PC-3 (cell line): ENCODE measurements at regions not wholly inside any gene's neighbourhood (a gene's known extent, or its start where the extent isn't known, plus 50 kb on each side); places are given as distances from the start of the nearest gene placed in this dataset.

Experiments
- ATAC-seq: fragments of 200-7000 bp; cut with Tn5 transposase; 2 replicates; pipeline ENCODE4 v1.9.1; 2020; ENCODE audit warnings: mild to moderate bottlenecking, moderate library complexity
- BruUV-seq: library from RNA; stranded (reverse); fragments of 400-500 nt; replicated peaks from 2 replicates; lab custom pipeline; 2021; lab: Mats Ljungman, UMichigan
- CTCF ChIA-PET: fragments of 300-600 bp; sonication (Branson Sonifier 250); formaldehyde crosslinking; loops from one replicate; lab custom pipeline; 2022; ENCODE audit warnings: antibody characterized with exemption; lab: Charles Lee
- POLR2A ChIA-PET: fragments of 300-600 bp; sonication (Branson Sonifier 250); formaldehyde crosslinking; loops from one replicate; lab custom pipeline; 2022; ENCODE audit warnings: antibody characterized with exemption; ENCODE audit not compliant: unreplicated experiment; lab: Charles Lee
- DNase-seq: peaks from one replicate; pipeline ENCODE4 v3.0.0-alpha.2; 2015
- H2AFZ ChIP-seq: fragments of 300-600 bp; sonication (generic); 2 replicates; pipeline ENCODE4 v1.6.0; 2016; ENCODE audit warnings: antibody characterized with exemption, low read length
- H3F3A ChIP-seq: fragments of 300-600 bp; sonication (generic); one replicate; pipeline ENCODE4 v1.6.0; 2017; ENCODE audit warnings: antibody characterized with exemption, low read length, control low read depth, mild to moderate bottlenecking; ENCODE audit not compliant: unreplicated experiment
- H3K27ac ChIP-seq: fragments of 300-600 bp; sonication (generic); 2 replicates; pipeline ENCODE4 v1.5.1; 2016; ENCODE audit warnings: mild to moderate bottlenecking, low read length
- H3K27me3 ChIP-seq: fragments of 300-600 bp; sonication (generic); 2 replicates; pipeline ENCODE4 v1.6.1; 2016; ENCODE audit warnings: low read length, mixed read lengths
- H3K36me3 ChIP-seq: fragments of 300-600 bp; sonication (generic); 2 replicates; pipeline ENCODE4 v1.6.1; 2016; ENCODE audit warnings: low read depth, mixed run types, low read length, mixed read lengths
- H3K4me1 ChIP-seq: fragments of 300-600 bp; sonication (generic); 2 replicates; pipeline ENCODE4 v1.5.1; 2016; ENCODE audit warnings: low read length; ENCODE audit not compliant: insufficient read depth
- H3K4me2 ChIP-seq: fragments of 300-600 bp; sonication (generic); 2 replicates; pipeline ENCODE4 v1.6.0; 2016; ENCODE audit warnings: low read length
- H3K4me3 ChIP-seq: fragments of 300-600 bp; sonication (generic); 2 replicates; pipeline ENCODE4 v1.5.1; 2016; ENCODE audit warnings: mild to moderate bottlenecking, low read length, mixed read lengths
- H3K79me2 ChIP-seq: fragments of 300-600 bp; sonication (generic); 2 replicates; pipeline ENCODE4 v1.6.1; 2017; ENCODE audit warnings: low read length, mixed read lengths
- H3K9ac ChIP-seq: fragments of 300-600 bp; sonication (generic); 2 replicates; pipeline ENCODE4 v1.6.0; 2016; ENCODE audit warnings: mild to moderate bottlenecking, low read length
- H3K9me2 ChIP-seq: fragments of 300-600 bp; sonication (generic); replicated peaks from 2 replicates; pipeline ENCODE4 v1.6.1; 2016; ENCODE audit warnings: mixed run types, low read length, mixed read lengths
- H3K9me3 ChIP-seq: fragments of 300-600 bp; sonication (generic); 2 replicates; pipeline ENCODE4 v1.6.1; 2016; ENCODE audit warnings: low read length, mixed read lengths
- H4K20me1 ChIP-seq: fragments of 300-600 bp; sonication (generic); 2 replicates; pipeline ENCODE4 v1.6.1; 2016; ENCODE audit warnings: low read length, mixed read lengths
- EZH2 ChIP-seq: fragments of 300-600 bp; sonication (generic); IDR thresholded peaks from one replicate; pipeline ENCODE4 v1.6.1; 2017; ENCODE audit warnings: antibody characterized with exemption, mild to moderate bottlenecking, low read length; ENCODE audit not compliant: unreplicated experiment
- EZH2phosphoT487 ChIP-seq: fragments of 300-600 bp; sonication (generic); IDR thresholded peaks from 2 replicates; pipeline ENCODE4 v1.6.1; 2018; ENCODE audit warnings: mild to moderate bottlenecking, antibody characterized with exemption, low read length, borderline replicate concordance
- intact Hi-C: fragments of 100-400 bp; cut with micrococcal nuclease; formaldehyde crosslinking; loops from 2 replicates; pipeline ENCODE4 v1.9.0; 2023
- TF ChIP-seq, protein P1 (sequence below): fragments of 300-600 bp; sonication (generic); conservative IDR thresholded peaks from 2 replicates; pipeline ENCODE4 v1.5.1; 2017; ENCODE audit warnings: antibody characterized with exemption, low read depth, mild to moderate bottlenecking, low read length

DNA sequence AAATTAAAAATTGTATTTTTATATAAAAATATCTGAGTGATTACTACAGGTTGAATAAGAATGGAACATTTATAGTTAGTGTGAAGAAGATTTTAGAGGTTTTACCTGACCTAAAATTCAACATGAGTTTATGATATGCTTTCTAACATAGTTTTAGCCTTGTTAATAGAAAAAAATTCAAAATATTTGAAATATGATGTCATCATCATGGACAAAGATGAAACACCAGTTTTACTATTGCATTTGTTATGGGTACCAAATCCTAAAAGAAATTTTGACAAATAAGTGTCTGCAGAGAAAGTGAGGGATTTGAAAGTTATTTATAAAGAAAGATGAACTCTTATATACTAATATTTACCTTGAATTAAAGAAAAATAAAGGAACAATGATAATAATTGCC lies 479.7 kb downstream of the TBC1D32 start:
- ChIA-PET CTCF (no interaction called here), POLR2A (interaction anchor here (0.6 kb wide), 1 partner anchor 1504 kb away, joined by 4 read pairs; no protein-coding TSS in a partner anchor)
- Histone ChIP-seq H2AFZ (no peak overlapping the region), H3K79me2 (no peaks in the 10 kb centered on the region), H3K9me3 (no peaks in the 10 kb centered on the region), H4K20me1 (no peaks in the 10 kb centered on the region), H3K4me3 (no peak overlapping the region), H3K9ac (no peak overlapping the region), H3K4me2 (no peak overlapping the region), H3K9me2 (no peaks in the 10 kb centered on the region), H3K27me3 (no peaks in the 10 kb centered on the region), H3K36me3 (no peaks in the 10 kb centered on the region), H3K27ac (no peak overlapping the region), H3K4me1 (no peaks in the 10 kb centered on the region), H3F3A (no peaks in the 10 kb centered on the region)
- DNase-seq (no peak), ATAC-seq (no peak)
- no peak for TF ChIP-seq EZH2phosphoT487
- TF ChIP-seq, protein P1, sequence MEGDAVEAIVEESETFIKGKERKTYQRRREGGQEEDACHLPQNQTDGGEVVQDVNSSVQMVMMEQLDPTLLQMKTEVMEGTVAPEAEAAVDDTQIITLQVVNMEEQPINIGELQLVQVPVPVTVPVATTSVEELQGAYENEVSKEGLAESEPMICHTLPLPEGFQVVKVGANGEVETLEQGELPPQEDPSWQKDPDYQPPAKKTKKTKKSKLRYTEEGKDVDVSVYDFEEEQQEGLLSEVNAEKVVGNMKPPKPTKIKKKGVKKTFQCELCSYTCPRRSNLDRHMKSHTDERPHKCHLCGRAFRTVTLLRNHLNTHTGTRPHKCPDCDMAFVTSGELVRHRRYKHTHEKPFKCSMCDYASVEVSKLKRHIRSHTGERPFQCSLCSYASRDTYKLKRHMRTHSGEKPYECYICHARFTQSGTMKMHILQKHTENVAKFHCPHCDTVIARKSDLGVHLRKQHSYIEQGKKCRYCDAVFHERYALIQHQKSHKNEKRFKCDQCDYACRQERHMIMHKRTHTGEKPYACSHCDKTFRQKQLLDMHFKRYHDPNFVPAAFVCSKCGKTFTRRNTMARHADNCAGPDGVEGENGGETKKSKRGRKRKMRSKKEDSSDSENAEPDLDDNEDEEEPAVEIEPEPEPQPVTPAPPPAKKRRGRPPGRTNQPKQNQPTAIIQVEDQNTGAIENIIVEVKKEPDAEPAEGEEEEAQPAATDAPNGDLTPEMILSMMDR: no peak
- no peak for TF ChIP-seq EZH2
- intact Hi-C loops: no loop called here
- no TSS peak for BruUV-seq

DNA sequence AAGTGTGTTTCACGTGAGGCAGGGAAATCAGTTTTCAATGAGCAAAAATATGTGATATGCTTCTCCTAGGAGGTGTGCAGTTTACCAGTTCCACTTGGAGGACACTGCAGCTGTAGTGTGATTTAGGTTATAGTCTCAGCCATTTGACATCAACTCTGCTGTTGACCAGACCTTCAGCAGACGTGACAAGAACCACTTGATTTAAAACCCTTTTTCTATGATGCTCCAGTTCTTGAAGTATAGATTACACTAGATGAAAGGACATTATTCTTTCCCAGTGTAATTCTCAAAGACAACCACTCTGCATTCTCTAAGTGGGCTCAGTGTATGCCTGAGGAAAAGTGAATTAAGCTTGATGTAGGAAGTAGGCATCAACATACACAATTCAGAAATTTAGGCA lies 480.8 kb downstream of the TBC1D32 start:
- Histone ChIP-seq H3K79me2 (no peaks in the 10 kb centered on the region), H3K9ac (no peak overlapping the region), H3K9me3 (no peaks in the 10 kb centered on the region), H3F3A (no peaks in the 10 kb centered on the region), H3K4me2 (no peak overlapping the region), H3K9me2 (no peaks in the 10 kb centered on the region), H3K4me3 (no peak overlapping the region), H3K36me3 (no peaks in the 10 kb centered on the region), H2AFZ (no peak overlapping the region), H3K27me3 (no peaks in the 10 kb centered on the region), H3K4me1 (no peaks in the 10 kb centered on the region), H4K20me1 (no peaks in the 10 kb centered on the region), H3K27ac (no peak overlapping the region)
- ChIA-PET CTCF (no interaction called here), POLR2A (no interaction called here)
- intact Hi-C loops: no loop called here
- no peak for DNase-seq
- ATAC-seq: no peak
- TF ChIP-seq, protein P1: no peak
- no peak for TF ChIP-seq EZH2phosphoT487
- no peak for TF ChIP-seq EZH2
- BruUV-seq: no TSS peak

- POLR2A ChIA-PET: no interaction called here
- intact Hi-C loops: no loop called here
Measured at GRCh38 chr6:120852293-120852849, 481.9 kb downstream of the TBC1D32 start.

More at GRCh38 chr6:120852293-120852849, 481.9 kb downstream of the TBC1D32 start:
- H3K27me3 ChIP-seq: no peaks in the 10 kb centered on the region
- no peaks in the 10 kb centered on the region for H3F3A ChIP-seq
- H3K79me2 ChIP-seq: no peaks in the 10 kb centered on the region
- H3K9me3 ChIP-seq: no peaks in the 10 kb centered on the region
- H3K9me2 ChIP-seq: no peaks in the 10 kb centered on the region
- no peaks in the 10 kb centered on the region for H3K4me1 ChIP-seq
- H3K9ac ChIP-seq: no peak overlapping the region
- no peaks in the 10 kb centered on the region for H3K36me3 ChIP-seq
- no peak overlapping the region for H3K4me3 ChIP-seq
- no peak overlapping the region for H2AFZ ChIP-seq
- ATAC-seq (no peak), DNase-seq (no peak)
- no peak overlapping the region for H3K4me2 ChIP-seq
- CTCF ChIA-PET: no interaction called here
- H3K27ac ChIP-seq: no peak overlapping the region
- BruUV-seq: no TSS peak
- TF ChIP-seq EZH2: no peak
- TF ChIP-seq EZH2phosphoT487: no peak
- TF ChIP-seq, protein P1: no peak
- no peaks in the 10 kb centered on the region for H4K20me1 ChIP-seq
